ENCODE measurements at regions not wholly inside any gene's neighbourhood (a gene's known extent, or its start where the extent isn't known, plus 50 kb on each side); places are given as distances from the start of the nearest gene placed in this dataset.

DNA sequence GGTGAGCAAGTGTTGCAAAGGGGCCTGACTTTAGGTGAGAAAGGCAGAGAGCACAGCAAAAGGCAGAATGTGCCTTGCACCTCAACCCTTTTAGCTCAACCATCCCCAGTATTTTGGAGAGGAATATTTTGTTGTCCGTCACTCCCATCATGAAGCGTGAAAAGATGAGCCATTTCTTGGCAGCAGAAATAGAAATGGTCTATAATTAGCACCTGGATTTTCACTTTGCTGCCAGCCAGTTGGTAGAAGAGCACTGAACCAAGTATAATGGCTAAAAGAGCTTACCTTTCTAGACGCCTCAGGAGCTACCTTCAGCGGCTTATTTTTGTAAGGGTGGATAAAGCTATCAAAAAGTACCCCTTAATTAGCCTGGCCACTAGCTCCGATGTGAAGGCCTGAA lies 406.7 kb downstream of the OCA2 start:
- no peak for TF ChIP-seq JAZF1 (CRISPR knock-in tag; IDR thresholded peaks at IDR 0.05)
- TF ChIP-seq, protein P1, sequence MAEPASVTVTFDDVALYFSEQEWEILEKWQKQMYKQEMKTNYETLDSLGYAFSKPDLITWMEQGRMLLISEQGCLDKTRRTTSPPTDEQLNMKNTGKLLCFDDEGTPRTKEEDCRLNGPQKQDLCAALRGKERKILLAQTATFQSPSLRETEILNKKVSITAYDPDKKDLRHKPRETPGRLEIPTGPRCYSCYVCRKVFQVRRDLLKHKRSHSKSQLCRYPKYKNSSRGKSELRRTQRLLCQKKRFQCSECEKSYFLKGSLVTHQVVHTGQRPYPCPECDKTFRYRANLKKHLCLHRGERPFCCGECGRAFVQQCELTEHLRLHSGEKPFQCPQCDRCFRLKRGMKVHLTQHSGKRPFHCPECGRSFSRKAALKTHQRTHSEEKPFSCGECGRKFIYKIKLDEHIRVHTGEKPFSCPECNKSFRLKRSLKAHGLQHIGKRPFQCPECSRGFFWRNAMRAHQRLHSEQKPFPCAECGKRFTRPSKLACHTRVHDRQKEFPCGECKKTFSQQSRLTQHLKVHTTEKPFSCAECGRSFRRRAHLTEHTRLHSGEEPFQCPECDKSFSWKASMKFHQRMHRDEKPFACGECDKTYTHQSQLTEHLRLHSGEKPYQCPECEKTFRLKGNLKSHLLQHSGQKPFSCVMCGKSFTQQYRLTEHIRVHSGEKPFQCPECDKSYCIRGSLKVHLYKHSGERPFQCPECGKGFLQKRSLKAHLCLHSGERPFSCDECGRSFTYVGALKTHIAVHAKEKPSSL (CRISPR knock-in tag; conservative IDR thresholded peaks at IDR 0.05) = no peak

Measured in WTC11 (cell line).